HEK293 (cell line): ENCODE measurements at regions not wholly inside any gene's neighbourhood (a gene's known extent, or its start where the extent isn't known, plus 50 kb on each side); places are given as distances from the start of the nearest gene placed in this dataset.

ENCODE experiments used
- CTCF ChIP-seq: fragments of 450-650 bp; formaldehyde crosslinking; IDR thresholded peaks from 2 replicates; pipeline ENCODE4 v1.5.1; 2016; ENCODE audit warnings: missing biosample characterization, missing genetic modification characterization
- PATZ1 ChIP-seq: fragments of 450-650 bp; formaldehyde crosslinking; IDR thresholded peaks from 2 replicates; pipeline ENCODE4 v1.5.1; 2016; ENCODE audit warnings: missing biosample characterization, missing genetic modification characterization
- PRDM10 ChIP-seq: fragments of 450-650 bp; formaldehyde crosslinking; IDR thresholded peaks from 2 replicates; pipeline ENCODE4 v1.5.1; 2016; ENCODE audit warnings: missing biosample characterization, missing genetic modification characterization
- ZNF132 ChIP-seq: fragments of 450-650 bp; formaldehyde crosslinking; IDR thresholded peaks from 2 replicates; pipeline ENCODE4 v1.5.1; 2017; ENCODE audit warnings: missing biosample characterization, missing genetic modification characterization, borderline replicate concordance
- ZNF391 ChIP-seq: fragments of 450-650 bp; formaldehyde crosslinking; IDR thresholded peaks from 2 replicates; pipeline ENCODE4 v1.5.1; 2016; ENCODE audit warnings: low read depth, missing biosample characterization, missing genetic modification characterization, borderline replicate concordance
- ZNF510 ChIP-seq: fragments of 450-650 bp; formaldehyde crosslinking; IDR thresholded peaks from 2 replicates; pipeline ENCODE4 v1.5.1; 2018; ENCODE audit warnings: mild to moderate bottlenecking, missing genetic modification characterization, missing biosample characterization; ENCODE audit not compliant: insufficient replicate concordance
- ZNF513 ChIP-seq: fragments of 450-650 bp; IDR thresholded peaks from 2 replicates; pipeline ENCODE4 v1.5.1; 2018; ENCODE audit warnings: missing biosample characterization, missing genetic modification characterization
- ZNF777 ChIP-seq: fragments of 450-650 bp; formaldehyde crosslinking; IDR thresholded peaks from 2 replicates; pipeline ENCODE4 v1.5.1; 2017; ENCODE audit warnings: missing biosample characterization, missing genetic modification characterization, borderline replicate concordance

GRCh38 chr11:70512716-70513115 is 114.4 kb downstream of the CTTN start:
- TF ChIP-seq ZNF513: no peak
- TF ChIP-seq CTCF (tag by site-specific recombination): no peak
- TF ChIP-seq ZNF132 (tag by site-specific recombination): no peak
- TF ChIP-seq ZNF510 (tag by site-specific recombination): no peak
- TF ChIP-seq ZNF391 (tag by site-specific recombination): no peak
- no peak for TF ChIP-seq PRDM10 (tag by site-specific recombination)
- TF ChIP-seq ZNF777 (tag by site-specific recombination): no peak
- no peak for TF ChIP-seq PATZ1
